Stimulated activated CD4-positive, alpha-beta T cell treated with anti-CD3 and anti-CD28 coated beads, Interleukin-15, amount 100 ng/mL, for 1 hour (primary cell): ENCODE measurements at regions not wholly inside any gene's neighbourhood (a gene's known extent, or its start where the extent isn't known, plus 50 kb on each side); places are given as distances from the start of the nearest gene placed in this dataset.
A peak's percentile ranks its signal among the peaks of the same experiment; 100 is the strongest.

Experiments
- DNase-seq, 2 donors: peaks; one replicate each; pipeline ENCODE4 v3.0.0-alpha.2; 2020; ENCODE audit warnings: low read depth in 1 of 2, low spot score in 1 of 2

DNA sequence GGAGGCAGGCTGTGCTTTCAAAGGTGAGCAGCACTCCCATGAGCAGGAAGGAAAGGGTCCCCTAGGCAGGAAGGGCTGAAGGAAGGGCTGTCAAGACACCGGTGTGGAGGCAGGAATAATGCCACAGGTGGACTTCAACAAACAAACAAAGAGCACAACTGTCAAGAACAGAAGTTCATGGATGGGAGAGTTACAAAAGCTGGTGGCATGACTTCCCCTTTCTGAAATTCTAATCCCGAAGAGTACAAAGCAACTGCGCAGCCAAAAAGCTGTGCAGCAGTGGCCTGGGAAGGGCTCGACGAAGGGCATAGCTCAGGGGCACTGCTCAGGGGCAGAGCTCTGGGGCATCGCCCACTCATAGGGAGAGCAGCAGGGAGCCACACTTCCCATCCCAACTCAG is 582.3 kb upstream of the DIPK2B start:
- no peak for DNase-seq

GRCh38 chrX:45781901-45782553 is 581.4 kb upstream of the DIPK2B start:
- DNase-seq: no peak

DNA sequence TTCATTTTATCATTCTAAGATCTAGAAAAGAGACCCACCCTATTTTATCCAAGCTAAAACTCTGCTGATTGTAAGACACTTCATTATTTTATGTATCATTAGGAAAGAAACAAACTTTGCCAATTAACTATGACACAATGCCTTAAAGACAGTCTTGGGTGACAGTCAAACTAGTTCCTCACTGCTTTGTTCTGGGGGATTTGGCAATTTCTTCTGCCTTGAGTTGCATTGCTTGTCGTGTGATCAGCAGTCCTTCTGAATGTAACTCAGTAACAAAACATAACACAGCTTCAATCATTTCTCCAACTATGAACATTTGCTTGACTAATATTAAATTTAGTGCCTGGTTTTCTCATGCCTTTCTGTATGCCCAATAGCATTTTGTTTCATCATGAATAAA is 577.9 kb upstream of the DIPK2B start:
- DNase-seq: no peak

DNA sequence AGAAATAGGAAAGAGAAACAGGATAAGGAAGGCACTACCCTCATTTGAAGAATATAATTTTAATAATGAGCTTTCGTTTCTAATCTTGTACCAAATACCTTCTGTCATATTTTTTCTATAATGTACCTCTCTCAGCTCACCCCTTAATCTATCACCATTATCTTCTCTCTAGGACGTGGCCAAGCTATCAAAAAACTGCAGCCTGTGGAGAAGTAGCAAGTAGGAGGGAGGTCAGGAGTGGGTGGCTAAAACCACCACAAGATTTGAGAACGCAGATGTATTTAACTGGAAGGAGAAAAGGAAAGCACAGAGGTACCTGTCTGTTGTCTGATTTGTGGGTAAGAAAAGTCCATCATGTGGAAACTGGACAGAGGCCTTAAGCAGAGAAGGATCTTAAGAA is 576.7 kb upstream of the DIPK2B start:
- DNase-seq: no peak

GRCh38 chrX:45775468-45775867 is 574.8 kb upstream of the DIPK2B start:
- DNase-seq: no peak

- DNase-seq: no peak
Observed at GRCh38 chrX:45774961-45775360, 574.3 kb upstream of the DIPK2B start.

DNA sequence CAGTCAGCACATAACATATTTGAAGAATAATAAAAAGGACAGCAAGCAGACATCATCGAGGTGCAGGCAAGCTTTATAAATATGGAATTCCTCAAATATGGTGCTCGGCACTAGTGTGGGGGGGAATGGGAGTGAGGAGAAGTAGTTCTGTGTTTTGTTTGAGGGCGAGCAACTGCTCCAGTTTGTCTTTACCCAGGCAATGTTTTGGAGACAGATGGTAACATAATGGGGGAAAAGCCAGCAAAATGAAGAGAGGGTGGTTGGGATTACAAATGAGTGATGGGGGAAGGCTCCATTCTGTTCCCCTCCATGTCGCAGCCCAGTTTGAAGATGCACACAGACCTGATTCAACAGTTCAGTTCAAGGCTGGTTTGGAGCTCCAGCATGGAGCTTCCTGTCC is 572.9 kb upstream of the DIPK2B start:
- DNase-seq: no peak

GRCh38 chrX:45771560-45772340 is 571.1 kb upstream of the DIPK2B start:
- DNase-seq: peak in 1 of 2 donors; percentile 29

- no peak for DNase-seq
Observed at GRCh38 chrX:45771114-45771513, 570.4 kb upstream of the DIPK2B start.

DNA sequence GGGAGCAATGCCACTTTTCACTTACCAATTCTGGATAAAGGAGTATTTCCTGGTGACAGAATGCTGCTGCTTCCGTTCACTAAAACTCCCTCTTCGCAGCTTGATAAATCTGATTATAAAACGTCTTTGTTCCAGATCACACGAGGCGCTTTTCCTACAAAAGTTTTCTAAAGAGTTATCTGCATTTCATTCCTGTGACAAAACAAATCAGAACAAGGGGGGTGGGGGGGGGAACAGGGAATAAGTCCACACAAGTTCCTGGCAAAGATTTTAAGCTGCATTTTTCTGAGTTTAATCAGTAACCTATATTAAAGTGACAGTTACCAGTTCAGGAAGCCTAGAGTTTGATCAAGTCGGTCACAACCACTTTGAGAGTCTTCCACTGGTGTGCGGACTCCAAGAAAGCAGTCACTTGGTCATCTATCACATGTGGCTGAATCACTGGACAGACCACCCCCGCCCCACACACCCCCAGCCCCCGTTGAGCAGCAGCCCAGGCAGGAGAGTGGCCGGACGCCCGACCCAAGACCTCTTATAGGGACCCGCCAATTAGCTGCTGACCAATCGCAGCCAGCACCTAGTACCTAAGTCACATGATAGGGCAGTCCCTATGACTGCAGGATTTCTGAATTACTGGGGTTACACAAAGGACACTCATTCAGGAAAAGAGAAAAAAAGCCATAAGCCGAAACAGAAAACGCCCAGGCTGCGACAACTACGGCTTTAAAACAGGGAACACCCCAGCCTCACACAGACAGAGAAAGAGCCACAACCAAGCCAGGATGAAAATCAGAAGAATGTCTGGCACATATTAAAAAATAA is 569.3 kb upstream of the DIPK2B start:
- peak; percentile 2 to 20 for DNase-seq

- no peak for DNase-seq
Observed at GRCh38 chrX:45768666-45769236, 568.1 kb upstream of the DIPK2B start.

- no peak for DNase-seq
Observed at GRCh38 chrX:45766981-45767501, 566.4 kb upstream of the DIPK2B start.

- DNase-seq: no peak
Observed at GRCh38 chrX:45765767-45766166, 565.1 kb upstream of the DIPK2B start.

DNA sequence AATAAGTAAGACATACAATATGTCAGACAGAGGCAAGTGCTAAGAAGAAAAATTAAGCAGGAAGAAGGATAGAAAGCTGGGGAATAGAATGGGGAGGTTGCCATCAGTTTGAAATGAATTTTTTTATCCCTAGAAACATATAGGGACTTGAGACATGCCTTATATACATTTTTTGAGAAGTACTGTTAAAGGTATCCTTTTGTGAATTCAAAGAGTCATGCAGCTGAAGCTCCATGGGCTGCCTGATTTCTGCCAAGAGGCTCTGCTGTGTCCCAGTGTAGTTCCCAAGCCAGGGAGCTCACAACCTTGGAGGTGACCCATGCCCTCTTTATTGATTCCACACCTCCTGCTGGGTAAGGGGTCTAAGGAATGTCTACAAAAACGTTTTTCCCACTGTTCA is 564.6 kb upstream of the DIPK2B start:
- DNase-seq: no peak

GRCh38 chrX:45762699-45763647 is 562.3 kb upstream of the DIPK2B start:
- DNase-seq: no peak

GRCh38 chrX:45761920-45762319 is 561.2 kb upstream of the DIPK2B start:
- DNase-seq: no peak

- no peak for DNase-seq
Observed at GRCh38 chrX:45760187-45760742, 559.6 kb upstream of the DIPK2B start.

GRCh38 chrX:45758738-45759397 is 558.2 kb upstream of the DIPK2B start:
- DNase-seq: no peak

GRCh38 chrX:45758319-45758718 is 557.6 kb upstream of the DIPK2B start:
- peak in 1 of 2 donors; percentile 6 for DNase-seq
